Skin epidermis (tissue), 12 donors: ENCODE measurements at regions not wholly inside any gene's neighbourhood (a gene's known extent, or its start where the extent isn't known, plus 50 kb on each side); places are given as distances from the start of the nearest gene placed in this dataset.
A peak's percentile ranks its signal among the peaks of the same experiment; 100 is the strongest.
"Not testable (repeated sequence)": the region's sequence is repeated elsewhere in the genome, so short reads cannot be mapped to it uniquely, and the experiment has no call there.

ENCODE experiments used
- H3K27ac ChIP-seq, 21 experiments: fragments of 200-600 bp; sonication (generic) in 11 of 21; one replicate each; pipeline ENCODE4 v1.5.0; 2020; ENCODE audit warnings: mild to moderate bottlenecking in 3 of 21, inconsistent platforms in 2 of 21, moderate library complexity in 2 of 21
- H3K4me3 ChIP-seq, 7 experiments: fragments of 200-600 bp; sonication (generic) in 2 of 7; one replicate each; pipeline ENCODE4 v1.5.0; 2020; ENCODE audit warnings: inconsistent platforms in 2 of 7, mild to moderate bottlenecking in 2 of 7, moderate library complexity in 1 of 7

DNA sequence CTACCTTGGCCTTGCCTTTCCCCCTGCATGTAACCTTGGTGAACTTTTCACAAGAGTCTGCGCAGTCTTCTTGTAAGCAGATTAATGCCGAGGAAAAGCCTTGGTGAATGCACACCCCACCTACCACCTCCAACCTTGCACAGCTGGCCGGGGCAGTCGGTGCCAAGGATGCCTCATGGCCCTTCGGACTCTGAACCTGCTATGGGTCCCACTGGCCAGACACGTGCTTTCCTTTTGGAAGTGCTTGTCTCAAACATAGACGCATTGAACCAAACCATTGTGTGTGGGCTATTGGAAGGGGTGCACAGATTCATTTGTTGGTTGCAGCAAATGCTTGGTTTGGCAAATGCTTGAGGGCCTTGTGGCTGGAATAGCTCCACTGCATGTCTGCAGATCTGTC, 109.0 kb upstream of the PLGLB2 start:
- H3K27ac ChIP-seq, H3K4me3 ChIP-seq: not testable (repeated sequence)

GRCh38 chr2:87639801-87640440, 108.0 kb upstream of the PLGLB2 start:
- not testable (repeated sequence) for H3K4me3 ChIP-seq, H3K27ac ChIP-seq

GRCh38 chr2:87640961-87641563, 106.8 kb upstream of the PLGLB2 start:
- not testable (repeated sequence) for H3K4me3 ChIP-seq, H3K27ac ChIP-seq

DNA sequence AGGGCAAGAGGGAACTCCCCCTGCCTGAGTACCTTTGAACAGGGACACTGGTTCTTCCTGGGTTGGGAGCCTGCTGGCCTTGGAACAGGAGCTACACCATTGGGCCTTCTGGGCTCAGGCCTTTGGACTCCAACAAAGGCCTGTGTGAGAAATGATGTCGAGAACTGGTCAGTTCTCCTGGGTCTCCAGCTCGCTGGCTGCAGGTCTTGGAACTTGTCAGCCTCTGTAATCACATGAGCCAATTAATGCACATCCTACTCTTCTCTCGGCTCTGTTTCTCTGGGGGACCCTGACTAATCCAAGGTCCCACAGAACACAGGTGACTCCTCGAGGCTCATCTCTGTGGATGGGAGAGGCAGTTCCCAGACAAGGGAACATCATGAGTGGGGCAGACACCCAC, 104.7 kb upstream of the PLGLB2 start:
- not testable (repeated sequence) for H3K27ac ChIP-seq

GRCh38 chr2:87647737-87648498, 100.0 kb upstream of the PLGLB2 start:
- H3K27ac ChIP-seq, H3K4me3 ChIP-seq: not testable (repeated sequence)

More for the DNA sequence above, 104.7 kb upstream of the PLGLB2 start:
- H3K4me3 ChIP-seq: not testable (repeated sequence)

- not testable (repeated sequence) for H3K27ac ChIP-seq, H3K4me3 ChIP-seq
Measured at GRCh38 chr2:87648815-87649214, 99.1 kb upstream of the PLGLB2 start.

DNA sequence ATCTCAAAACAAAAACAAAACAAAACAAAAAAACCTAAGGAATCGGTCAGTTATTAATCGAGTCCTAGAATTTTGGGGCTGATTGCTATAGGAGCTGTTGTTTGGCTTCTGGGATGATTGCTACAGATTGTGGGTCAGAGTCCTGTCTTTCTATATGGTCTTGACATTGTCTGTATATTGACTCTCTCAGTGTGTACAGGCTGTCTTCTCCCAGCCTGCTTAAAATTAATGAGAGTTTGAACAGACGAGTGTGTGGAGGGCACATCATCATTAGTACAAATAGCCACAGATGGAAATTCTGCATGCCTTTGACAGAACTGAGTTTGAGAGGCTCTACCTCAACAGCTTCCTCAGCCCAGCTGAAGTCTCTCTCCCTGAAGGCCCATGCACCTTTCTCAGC, 98.0 kb upstream of the PLGLB2 start:
- H3K27ac ChIP-seq, H3K4me3 ChIP-seq: not testable (repeated sequence)

GRCh38 chr2:87650837-87651236, 97.0 kb upstream of the PLGLB2 start:
- H3K4me3 ChIP-seq, H3K27ac ChIP-seq: not testable (repeated sequence)

DNA sequence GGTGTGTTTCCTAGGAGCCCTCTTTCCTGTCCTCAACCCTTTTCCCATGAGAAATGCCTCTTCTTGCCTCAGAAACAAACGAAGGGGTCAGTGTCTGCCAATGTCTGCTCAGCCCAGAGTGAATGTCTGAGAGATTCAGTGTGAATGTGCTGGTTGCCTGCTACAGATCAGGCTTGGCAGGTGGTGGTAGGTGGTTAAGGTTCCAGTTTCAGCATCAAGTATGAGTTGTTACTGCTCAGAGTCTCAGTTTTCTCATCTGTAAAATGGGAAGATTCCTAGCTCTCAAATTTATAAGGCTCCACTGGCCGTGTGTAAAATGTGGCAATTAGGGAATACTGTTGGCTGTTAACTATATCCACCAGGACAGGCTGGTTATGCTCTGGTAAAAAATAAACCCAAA, 96.3 kb upstream of the PLGLB2 start:
- H3K4me3 ChIP-seq, H3K27ac ChIP-seq: not testable (repeated sequence)

DNA sequence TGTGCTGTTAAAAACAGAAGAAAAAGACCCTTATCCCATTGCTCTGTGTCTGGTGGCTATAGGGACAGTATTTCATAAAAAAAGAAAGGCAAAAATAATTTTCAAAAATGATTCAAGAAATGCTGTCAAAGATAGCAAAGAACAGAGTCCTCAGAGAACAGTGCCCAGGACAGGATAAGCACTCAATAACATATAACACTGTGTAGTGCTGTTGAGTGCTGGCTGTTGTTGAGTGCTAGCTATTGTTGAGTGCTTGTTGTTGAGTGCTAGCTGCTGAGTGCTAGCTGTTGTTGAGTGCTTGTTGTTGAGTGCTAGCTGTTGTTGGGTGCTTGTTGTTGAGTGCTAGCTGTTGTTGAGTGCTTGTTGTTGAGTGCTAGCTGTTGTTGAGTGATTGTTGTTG, 94.5 kb upstream of the PLGLB2 start:
- not testable (repeated sequence) for H3K27ac ChIP-seq, H3K4me3 ChIP-seq

DNA sequence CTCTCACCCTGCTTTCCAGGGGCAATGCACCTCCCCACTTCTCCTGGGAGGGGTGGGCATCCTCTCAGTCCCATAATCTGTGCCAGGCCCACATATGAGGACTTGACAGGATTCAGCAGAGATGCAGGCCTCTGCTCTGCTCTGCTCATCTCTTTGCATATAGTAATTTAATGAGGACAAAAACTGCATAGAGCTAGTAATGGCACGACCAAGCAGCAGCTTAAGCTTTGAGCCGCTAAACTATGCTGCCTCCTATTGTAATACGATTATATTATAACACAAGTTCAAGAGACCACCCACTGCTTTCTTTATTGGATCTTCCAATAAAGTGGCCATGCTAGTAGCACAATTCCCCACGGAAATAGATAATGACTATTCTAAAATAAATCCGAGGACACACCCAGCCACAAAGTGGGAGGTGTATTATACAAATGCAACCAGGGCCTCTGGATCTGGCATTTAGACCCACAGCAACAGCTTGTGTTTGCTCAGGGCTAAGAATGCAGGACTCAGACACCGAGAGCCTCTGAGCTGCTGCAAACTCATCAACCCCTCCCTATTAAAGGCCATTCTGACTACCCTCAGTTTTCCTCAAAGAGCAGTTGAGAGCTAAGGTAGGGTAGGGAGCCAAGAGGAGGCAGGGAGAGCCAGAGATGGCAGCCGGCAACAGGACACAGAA, 93.6 kb upstream of the PLGLB2 start:
- H3K27ac ChIP-seq, H3K4me3 ChIP-seq: not testable (repeated sequence)

DNA sequence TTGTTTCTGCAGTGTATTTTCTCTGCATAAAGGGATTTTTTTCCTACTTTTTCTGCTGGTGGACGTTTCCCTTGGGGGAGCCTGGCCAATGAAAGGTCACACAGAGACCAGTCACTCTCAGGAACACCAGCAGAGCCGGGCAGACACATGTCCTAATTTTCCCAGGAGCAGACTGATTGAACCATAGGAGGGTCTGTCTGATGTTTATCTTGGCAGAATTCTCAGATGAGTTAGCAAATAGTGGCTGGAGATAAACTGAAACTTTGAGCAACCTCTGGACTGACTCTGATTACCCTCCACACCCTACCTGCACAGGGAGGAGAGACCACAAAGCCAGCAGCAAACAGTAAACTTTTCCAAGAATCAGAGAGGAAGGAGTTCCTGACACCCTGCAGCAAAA, 90.0 kb upstream of the PLGLB2 start:
- not testable (repeated sequence) for H3K27ac ChIP-seq, H3K4me3 ChIP-seq

DNA sequence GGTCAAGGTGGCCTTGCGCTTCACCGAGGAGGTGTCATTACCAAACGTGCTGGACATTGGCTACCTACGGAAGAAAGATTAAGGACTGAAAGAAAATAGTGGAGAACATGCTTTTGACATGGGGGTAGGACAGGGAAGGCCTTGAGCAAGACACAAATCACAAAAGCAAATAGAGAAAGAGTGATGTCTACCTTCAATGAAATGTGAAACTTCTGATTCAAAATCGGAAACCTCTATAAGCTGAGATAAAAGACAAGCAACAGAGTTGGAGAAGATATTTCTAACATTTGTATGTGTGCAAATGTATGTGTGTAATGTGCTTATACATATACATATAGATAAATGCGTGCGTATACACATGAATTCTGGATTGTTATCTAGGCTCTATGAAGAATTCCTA, 89.5 kb upstream of the PLGLB2 start:
- not testable (repeated sequence) for H3K4me3 ChIP-seq, H3K27ac ChIP-seq

GRCh38 chr2:87658976-87659375, 88.9 kb upstream of the PLGLB2 start:
- not testable (repeated sequence) for H3K27ac ChIP-seq, H3K4me3 ChIP-seq

GRCh38 chr2:87660164-87660563, 87.7 kb upstream of the PLGLB2 start:
- H3K27ac ChIP-seq, H3K4me3 ChIP-seq: not testable (repeated sequence)

- H3K27ac ChIP-seq: peak overlapping the region in 1 of 21 experiments; percentile 34
- not testable (repeated sequence) for H3K4me3 ChIP-seq
Measured at GRCh38 chr2:87662316-87663290, 85.3 kb upstream of the PLGLB2 start.

DNA sequence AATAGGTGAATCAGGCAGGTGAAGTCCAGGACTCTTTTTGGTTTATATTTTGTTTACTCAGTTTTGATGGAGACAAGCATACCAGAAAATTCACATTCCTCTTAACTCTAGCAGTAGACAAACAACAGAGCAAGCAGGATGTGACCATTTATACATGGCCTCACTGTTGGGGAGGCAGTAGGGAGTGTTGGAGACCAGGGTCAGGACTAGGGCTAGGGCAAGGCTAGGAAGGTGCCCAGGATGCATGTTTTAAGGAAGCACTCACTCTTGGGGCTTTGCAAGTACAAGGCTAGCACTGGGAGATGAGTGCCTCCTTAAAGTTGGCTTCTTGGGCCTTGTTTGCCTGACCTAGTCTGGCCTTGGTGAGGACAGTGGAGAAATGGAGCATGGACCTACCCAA, 84.5 kb upstream of the PLGLB2 start:
- not testable (repeated sequence) for H3K27ac ChIP-seq, H3K4me3 ChIP-seq

DNA sequence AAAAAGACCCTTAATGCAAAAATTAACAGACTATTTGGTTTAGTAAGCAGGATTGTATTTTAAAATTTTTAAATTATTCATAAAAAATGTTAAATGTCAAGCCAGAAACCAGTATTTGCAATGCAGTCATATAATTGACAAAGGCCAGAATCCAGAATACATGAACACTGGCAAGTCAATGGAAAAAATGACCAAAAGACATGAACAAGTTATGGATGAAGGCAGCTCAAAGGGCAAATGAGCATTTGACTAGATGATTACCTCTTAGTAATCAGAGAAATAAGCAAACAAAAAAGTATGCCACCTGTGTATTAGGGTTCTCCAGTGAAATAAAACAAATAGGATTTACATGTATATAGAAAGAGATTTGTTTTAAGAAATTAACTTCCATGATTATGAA, 80.9 kb upstream of the PLGLB2 start:
- H3K4me3 ChIP-seq, H3K27ac ChIP-seq: not testable (repeated sequence)

DNA sequence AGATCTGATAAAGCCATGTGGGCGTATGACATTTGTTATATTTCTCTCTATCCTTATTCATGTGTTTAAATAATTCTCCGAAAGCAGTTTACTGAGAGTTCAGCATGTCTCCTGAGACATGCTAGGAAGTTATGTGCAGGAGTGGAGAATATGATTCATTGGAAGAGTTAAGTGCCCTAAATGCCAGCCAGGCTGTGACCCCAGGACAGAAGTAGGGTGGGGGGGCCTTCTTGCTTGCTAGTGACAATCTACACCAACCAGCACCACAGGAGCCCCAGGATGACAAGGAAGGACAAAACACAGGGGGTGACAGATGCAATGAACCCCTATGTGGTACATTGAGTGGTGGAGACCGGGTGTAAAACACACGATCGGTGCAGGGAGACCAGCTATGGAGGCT, 79.5 kb upstream of the PLGLB2 start:
- H3K4me3 ChIP-seq: not testable (repeated sequence)

More for the DNA sequence above, 79.5 kb upstream of the PLGLB2 start:
- H3K27ac ChIP-seq: not testable (repeated sequence)
